MCF 10A (cell line): ENCODE measurements at regions not wholly inside any gene's neighbourhood (a gene's known extent, or its start where the extent isn't known, plus 50 kb on each side); places are given as distances from the start of the nearest gene placed in this dataset.
"Not testable (repeated sequence)": the region's sequence is repeated elsewhere in the genome, so short reads cannot be mapped to it uniquely, and the experiment has no call there.

Experiments
- BruUV-seq: library from RNA; stranded (reverse); fragments of 400-500 nt; replicated peaks from 2 replicates; lab custom pipeline; 2021; lab: Mats Ljungman, UMichigan
- CTCF ChIA-PET: fragments of 300-600 bp; sonication (Branson Sonifier 250); formaldehyde crosslinking; extraction: SDS; loops from one replicate; lab custom pipeline; 2021; ENCODE audit warnings: antibody characterized with exemption, inconsistent platforms; lab: Yijun Ruan, JAX
- POLR2A ChIA-PET: fragments of 300-600, 350-650 bp; sonication (Branson Sonifier 250); formaldehyde crosslinking; extraction: SDS; loops from one replicate; lab custom pipeline; 2020; ENCODE audit warnings: antibody characterized with exemption, inconsistent platforms; lab: Yijun Ruan, JAX
- DNase-seq: peaks from one replicate; pipeline ENCODE4 v3.0.0-alpha.2; 2018; ENCODE audit not compliant: unreplicated experiment
- H3K27ac Mint-ChIP-seq: one replicate; pipeline ENCODE4 v1.8.0; 2022; ENCODE audit warnings: mild to moderate bottlenecking, low read depth, mixed read lengths; ENCODE audit not compliant: unreplicated experiment
- H3K27me3 Mint-ChIP-seq: one replicate; pipeline ENCODE4 v1.8.0; 2022; ENCODE audit warnings: mixed read lengths; ENCODE audit not compliant: insufficient read depth, unreplicated experiment
- H3K36me3 Mint-ChIP-seq: one replicate; pipeline ENCODE4 v1.8.0; 2022; ENCODE audit warnings: mild to moderate bottlenecking, moderate library complexity, mixed read lengths; ENCODE audit not compliant: insufficient read depth, unreplicated experiment
- H3K4me1 Mint-ChIP-seq: one replicate; pipeline ENCODE4 v1.8.0; 2022; ENCODE audit warnings: mixed read lengths; ENCODE audit not compliant: insufficient read depth, unreplicated experiment
- H3K4me3 Mint-ChIP-seq: one replicate; pipeline ENCODE4 v1.8.0; 2022; ENCODE audit warnings: mild to moderate bottlenecking, moderate library complexity, mixed read lengths; ENCODE audit not compliant: unreplicated experiment
- H3K9me3 Mint-ChIP-seq: one replicate; pipeline ENCODE4 v1.8.0; 2022; ENCODE audit warnings: mixed read lengths; ENCODE audit not compliant: unreplicated experiment
- CTCF ChIP-seq: fragments of 200-600 bp; IDR thresholded peaks from one replicate; pipeline ENCODE4 v1.8.0; 2022; ENCODE audit warnings: antibody characterized with exemption, mild to moderate bottlenecking; ENCODE audit not compliant: unreplicated experiment
- intact Hi-C: fragments of 100-400 bp; cut with micrococcal nuclease; formaldehyde crosslinking; loops from 2 replicates; pipeline ENCODE4 v1.14.1; 2022

- CTCF ChIA-PET = interaction anchor here (0.7 to 5.7 kb wide), 7 partner anchors 11 to 1096 kb away, joined by 3 to 51 read pairs (median 3); no protein-coding TSS in a partner anchor
- DNase-seq = no peak
- H3K4me3 Mint-ChIP-seq = no peak overlapping the region
- POLR2A ChIA-PET = no interaction called here
- no peaks in the 10 kb centered on the region for H3K9me3 Mint-ChIP-seq
- BruUV-seq = no TSS peak
- no peak overlapping the region for H3K27ac Mint-ChIP-seq
- TF ChIP-seq CTCF = no peak
- intact Hi-C loops = no loop called here
- H3K36me3 Mint-ChIP-seq = no peaks in the 10 kb centered on the region
- peaks cover 8% of the 10 kb centered on the region for H3K4me1 Mint-ChIP-seq
- H3K27me3 Mint-ChIP-seq = no peaks in the 10 kb centered on the region
Observed at GRCh38 chr5:45772402-45772801, 76.2 kb upstream of the HCN1 start.

GRCh38 chr5:45765561-45765960 lies 69.4 kb upstream of the HCN1 start:
- ChIA-PET POLR2A (no interaction called here), CTCF (interaction anchor here (0.6 to 1.6 kb wide), 5 partner anchors 12 to 831 kb away, joined by 3 to 5 read pairs (median 3); no protein-coding TSS in a partner anchor)
- H3K27ac Mint-ChIP-seq = no peak overlapping the region
- BruUV-seq = no TSS peak
- no peak for DNase-seq
- no peak overlapping the region for H3K4me3 Mint-ChIP-seq
- peaks cover 17% of the 10 kb centered on the region for H3K4me1 Mint-ChIP-seq
- H3K9me3 Mint-ChIP-seq = no peaks in the 10 kb centered on the region
- H3K36me3 Mint-ChIP-seq = no peaks in the 10 kb centered on the region
- H3K27me3 Mint-ChIP-seq = no peaks in the 10 kb centered on the region
- TF ChIP-seq CTCF = no peak
- intact Hi-C loops = no loop called here

- TF ChIP-seq CTCF = no peak
- no peaks in the 10 kb centered on the region for H3K36me3 Mint-ChIP-seq
- no peak overlapping the region for H3K4me3 Mint-ChIP-seq
- no peaks in the 10 kb centered on the region for H3K4me1 Mint-ChIP-seq
- no peak overlapping the region for H3K27ac Mint-ChIP-seq
- POLR2A ChIA-PET = no interaction called here
- no peaks in the 10 kb centered on the region for H3K27me3 Mint-ChIP-seq
- CTCF ChIA-PET = interaction anchor here (0.7 kb wide), 1 partner anchor 1265 kb away, joined by 3 read pairs; no protein-coding TSS in a partner anchor
- no peaks in the 10 kb centered on the region for H3K9me3 Mint-ChIP-seq
- intact Hi-C loops = no loop called here
- BruUV-seq = no TSS peak
- no peak for DNase-seq
Observed at GRCh38 chr5:45750574-45750973, 54.4 kb upstream of the HCN1 start.

GRCh38 chr5:45748511-45748910 lies 52.3 kb upstream of the HCN1 start:
- H3K27ac Mint-ChIP-seq, H3K4me1 Mint-ChIP-seq, intact Hi-C loops, DNase-seq, BruUV-seq, POLR2A ChIA-PET, CTCF ChIA-PET, H3K36me3 Mint-ChIP-seq, H3K9me3 Mint-ChIP-seq, H3K27me3 Mint-ChIP-seq: not testable (repeated sequence)
- H3K4me3 Mint-ChIP-seq = peak overlapping the region; percentile 63
